GM03348 (cell line): ENCODE measurements at regions not wholly inside any gene's neighbourhood (a gene's known extent, or its start where the extent isn't known, plus 50 kb on each side); places are given as distances from the start of the nearest gene placed in this dataset.
"Not testable (repeated sequence)": the region's sequence is repeated elsewhere in the genome, so short reads cannot be mapped to it uniquely, and the experiment has no call there.

Experiments
- DNase-seq: peaks from one replicate; pipeline ENCODE4 v3.0.0; 2012; ENCODE audit warnings: low spot score

DNA sequence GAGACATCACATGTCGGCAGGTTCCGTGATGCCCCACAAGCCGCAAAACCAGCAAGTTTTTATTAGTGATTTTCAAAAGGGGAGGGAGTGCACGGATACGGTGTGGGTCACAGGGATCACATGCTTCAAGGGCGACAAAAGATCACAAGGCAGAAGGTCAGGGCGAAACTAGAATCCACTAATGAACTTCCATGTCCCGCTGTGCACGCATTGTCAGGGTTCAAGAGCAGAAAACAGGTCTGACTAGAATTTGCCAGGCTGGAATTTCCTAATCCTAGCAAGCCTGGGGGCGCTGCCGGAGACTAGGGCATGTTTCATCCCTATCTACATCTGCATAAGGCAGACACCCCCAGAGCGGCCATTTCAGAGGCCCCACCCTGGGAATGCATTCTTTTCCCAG, 225.2 kb downstream of the NPHP4 start:
- not testable (repeated sequence) for DNase-seq

DNA sequence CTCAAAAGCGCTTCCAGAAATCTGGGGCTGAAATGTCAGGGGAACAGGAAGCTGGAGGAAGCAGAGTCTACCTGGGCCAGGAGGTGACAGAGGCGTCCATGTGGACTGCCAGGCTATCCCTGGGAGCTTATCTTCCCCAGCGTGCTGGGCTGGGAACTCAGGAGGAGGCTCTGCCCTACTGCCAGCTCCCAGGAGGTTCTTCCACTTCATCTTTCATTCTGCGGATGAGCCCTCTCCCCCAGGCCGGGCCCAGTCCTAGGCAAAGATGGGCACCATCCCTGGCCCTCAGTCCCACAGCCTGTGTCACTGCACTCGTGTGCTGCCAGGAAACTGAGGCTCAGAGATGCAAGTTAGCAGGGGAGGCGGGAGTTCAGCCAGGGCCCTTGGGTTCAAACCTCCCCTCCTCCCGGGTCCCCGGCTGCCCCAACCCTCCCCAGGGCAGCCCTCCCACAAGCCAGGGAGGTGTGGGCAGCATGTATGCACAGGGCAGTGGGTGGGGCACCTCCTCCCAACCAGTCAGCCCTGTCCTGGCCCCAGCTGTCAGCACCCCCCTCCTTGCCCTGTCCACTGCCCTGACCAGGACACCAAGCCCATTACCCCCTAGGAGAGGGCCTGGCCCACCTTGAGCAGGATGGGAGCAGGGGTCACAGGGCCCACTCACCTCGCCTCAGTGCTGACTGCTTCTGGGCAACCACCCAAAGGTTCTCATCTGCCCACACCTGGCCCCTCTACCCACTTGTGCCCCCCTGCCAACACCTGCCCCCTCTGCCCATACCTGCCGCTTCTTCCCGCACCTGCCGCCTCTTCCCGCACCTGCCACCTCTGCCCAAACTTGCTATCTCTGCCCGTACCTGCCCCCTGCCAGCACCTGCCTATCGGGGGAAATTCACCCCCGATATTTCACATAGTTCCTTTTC, 226.0 kb downstream of the NPHP4 start:
- DNase-seq, result no peak

DNA sequence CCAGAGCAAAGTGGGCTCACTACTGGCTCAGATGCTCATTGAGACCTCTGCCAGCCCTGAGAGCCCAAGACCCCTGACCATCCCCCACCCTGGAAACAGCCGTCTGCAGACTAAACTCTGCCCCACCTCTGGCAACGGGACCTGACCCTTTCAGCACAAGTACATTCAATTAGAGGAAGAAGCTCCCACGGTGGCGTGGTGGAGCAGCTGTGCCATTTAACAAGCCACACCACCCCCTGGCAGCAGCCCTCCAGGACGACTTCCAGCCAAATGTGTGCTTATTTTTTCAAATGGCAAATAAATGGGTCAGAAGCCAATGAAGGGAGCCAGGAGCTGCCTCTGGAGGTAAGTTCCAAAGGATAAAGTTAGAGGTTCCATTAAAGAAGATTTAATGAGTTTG, 226.7 kb downstream of the NPHP4 start:
- DNase-seq, result no peak

DNA sequence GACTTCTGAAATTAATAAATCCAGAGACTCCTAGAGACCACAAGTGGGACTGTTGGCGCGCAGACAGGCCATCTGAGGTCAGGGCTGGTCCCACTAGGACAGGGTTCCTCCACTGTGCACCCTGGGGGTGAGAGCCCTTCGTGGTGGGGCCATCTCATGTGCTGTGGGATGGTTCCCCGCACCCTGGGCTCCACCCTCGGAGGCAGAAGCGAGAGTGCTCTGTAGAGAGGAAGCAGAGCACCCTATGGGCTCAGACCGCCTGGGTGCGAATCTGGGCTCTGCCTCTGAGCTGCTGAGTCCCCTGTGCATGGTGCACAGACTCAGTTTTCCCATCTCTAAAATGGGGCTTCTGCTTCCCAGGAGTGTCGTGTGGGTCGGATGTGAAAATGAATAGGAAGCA, 227.3 kb downstream of the NPHP4 start:
- DNase-seq, result no peak

DNA sequence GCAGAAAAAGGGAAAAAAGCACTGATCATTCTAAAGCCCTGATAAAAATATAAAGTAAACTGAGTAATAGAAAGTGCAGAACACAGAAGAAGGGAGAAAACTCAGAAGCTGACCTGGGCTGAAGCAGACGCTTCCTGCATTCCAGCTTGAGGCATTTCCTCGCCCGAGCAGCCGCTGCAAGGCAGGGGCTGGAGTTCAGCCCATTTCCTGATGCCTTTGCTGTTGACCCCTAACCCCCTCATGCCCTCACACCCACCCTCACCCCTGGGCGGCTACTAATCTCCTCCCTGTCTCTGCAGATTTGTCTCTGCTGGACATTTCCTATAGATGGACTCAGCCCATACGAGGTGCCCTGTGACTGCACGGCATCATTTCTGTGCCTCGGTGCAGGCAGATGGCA, 227.8 kb downstream of the NPHP4 start:
- no peak for DNase-seq

DNA sequence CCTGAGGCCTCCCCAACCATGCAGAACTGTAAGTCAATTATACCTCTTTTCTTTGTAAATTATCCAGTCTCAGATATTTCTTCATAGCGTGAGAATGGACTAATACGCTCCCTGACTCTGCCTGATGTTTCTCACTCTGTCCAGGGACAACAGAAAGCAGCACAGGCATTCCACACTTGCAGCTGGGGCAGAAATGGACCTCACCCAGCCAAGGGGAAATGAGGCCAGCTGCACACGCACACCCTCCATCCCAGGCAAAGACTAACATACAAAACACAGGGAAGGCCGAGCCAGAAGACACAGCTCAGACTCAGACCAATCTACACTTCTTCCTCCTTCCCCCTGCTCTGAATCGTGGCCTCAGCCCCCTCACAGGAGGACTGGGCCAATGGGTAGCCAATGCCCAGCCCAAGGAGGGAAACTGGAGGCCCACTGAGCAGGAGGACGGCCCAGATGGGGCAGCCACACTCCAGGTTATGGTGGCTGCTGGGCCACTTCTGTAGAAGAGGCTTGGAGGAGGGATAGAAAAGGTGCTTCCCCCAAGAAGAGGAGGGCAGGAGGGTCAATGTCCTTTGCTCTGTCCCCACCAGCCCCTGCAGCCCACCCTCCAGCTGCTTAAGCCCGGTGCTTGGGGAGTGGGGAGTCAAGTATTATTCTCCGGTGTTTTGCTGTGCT, 228.4 kb downstream of the NPHP4 start:
- DNase-seq, result no peak

DNA sequence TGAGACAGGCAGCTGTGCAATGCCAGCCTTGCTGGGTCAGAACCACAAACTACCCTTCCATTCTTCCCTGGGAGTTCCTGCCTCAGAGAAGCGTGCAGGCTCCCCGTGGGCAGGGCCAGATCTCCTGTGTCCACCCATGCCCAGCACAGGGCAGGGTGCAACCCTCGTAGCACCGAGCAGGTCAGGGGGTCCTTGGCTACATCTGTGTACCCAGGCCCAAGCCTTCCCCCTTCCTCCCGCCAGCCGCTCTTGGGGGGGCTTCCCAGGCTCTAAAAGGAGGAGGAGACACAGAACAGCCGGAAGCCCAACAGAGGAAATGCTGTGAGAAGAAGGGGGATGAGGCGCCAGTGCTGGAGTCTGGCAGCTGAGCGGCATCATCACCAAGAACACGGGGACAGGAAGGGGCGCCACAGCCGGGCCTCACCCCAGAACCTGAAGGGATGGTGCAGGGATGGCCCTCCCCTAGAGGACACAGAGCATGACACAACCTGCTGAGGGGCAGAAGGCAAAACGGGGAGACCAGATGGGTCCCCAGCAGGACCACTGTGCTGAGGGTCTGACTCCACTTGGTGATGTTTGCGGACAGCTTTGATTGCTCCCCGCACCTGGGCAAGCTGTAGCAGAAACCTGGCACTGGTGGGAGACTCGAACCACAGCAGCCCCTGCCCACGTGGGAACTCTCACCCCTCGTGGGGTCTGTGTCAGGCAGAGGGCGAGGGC, 233.2 kb downstream of the NPHP4 start:
- no peak for DNase-seq

DNA sequence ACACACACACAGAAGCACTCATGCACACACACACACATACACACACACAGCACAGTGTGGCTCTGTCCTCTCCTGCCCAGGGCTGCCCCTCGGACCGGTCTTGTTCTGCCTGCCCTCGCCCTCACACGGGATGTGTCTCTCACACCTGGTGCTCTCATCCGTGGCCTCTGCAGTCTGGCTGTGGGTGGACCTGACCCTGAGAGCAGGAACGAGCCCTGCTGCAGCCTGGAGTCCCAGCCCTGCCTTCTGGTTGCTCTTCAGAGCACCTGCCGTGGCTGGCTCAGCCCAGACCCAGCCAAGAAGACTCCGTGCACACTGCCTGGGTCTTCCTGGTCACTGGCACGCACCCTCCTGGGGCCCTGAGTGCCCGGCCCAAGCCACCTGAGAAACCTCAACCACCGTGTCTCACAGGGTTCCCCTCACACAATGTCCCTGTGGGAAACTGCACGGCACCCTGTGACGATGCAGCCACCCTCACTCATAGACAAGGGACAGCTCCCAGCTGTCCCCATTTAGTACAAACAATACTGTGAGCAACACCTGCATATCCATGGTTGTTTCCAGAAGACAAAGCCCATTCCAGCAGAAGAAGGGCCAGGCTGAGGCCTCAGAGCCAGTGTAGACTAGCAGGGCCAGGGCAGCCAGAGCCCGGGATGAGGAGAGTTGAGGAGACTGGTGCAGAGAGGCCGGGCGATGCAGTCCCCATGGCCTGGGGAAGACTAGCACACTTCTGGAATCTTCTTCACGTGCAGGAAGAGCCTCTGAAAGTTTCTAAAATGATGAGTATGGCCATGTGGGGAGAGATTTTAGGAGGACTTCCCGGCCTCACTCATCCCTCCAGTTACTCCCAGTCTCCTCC, 234.0 kb downstream of the NPHP4 start:
- DNase-seq, result no peak

DNA sequence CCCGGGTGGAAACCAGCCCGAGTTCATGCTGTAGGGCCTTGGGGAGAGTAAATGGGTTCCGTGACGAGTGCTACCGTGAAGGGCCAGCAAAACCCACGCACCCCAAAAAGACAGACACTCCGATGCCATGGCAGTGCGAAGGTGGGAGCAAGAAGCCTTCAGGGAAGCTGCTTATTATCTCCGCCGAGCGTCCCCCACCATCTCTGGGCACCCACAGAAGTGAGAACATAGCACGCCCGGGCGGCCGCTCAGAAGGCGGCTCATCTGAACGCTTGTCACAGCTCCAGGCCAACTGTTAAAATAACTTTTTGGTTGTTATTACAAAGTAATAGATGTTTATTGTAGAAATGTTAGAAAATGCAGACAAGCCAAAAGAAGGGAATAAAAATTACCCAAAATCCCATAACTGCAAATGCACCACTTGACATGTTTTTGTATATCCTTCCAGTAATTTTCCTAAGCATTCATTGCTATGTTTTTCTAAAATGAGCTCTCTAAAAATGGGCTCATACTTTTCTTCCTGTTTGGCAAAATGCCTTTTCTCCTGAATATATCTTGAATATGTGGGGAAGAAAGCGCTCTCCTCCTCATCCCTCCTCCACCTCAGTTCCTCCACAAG, 234.9 kb downstream of the NPHP4 start:
- DNase-seq, result no peak

DNA sequence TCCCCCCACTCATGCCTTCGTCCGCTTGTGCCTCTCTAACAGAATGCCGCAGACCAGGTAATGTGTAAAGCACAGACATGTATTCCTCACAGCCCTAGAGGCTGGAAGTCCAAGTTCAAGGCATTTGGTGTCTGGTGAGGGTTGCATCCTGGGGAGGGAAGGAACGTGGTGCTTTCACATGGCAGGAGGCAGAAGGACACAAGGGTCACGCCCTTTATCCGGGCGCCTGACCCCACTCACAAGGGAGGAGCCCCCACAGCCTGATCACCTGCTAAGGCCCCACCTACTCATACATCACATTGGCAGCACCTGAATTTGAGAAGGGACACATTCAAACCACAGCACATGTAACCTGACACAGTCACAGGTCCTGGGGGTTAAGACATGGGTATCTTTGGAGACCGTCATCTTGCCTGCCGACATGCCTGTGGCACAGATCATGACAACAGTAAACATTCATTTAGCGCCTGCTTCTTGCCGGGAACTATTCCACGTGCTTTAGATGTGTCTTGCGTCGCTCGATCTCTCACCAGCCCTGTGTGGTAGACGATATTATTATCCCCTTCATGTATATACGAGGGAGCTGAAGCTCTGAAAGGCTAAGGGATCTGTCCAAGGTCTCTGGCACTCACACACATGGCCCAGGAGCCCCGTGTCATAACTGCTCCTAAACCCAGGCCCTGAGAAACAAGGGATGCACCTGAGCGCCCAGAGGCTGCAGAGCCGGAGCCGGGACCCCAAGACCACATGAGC, 235.6 kb downstream of the NPHP4 start:
- DNase-seq, result no peak

DNA sequence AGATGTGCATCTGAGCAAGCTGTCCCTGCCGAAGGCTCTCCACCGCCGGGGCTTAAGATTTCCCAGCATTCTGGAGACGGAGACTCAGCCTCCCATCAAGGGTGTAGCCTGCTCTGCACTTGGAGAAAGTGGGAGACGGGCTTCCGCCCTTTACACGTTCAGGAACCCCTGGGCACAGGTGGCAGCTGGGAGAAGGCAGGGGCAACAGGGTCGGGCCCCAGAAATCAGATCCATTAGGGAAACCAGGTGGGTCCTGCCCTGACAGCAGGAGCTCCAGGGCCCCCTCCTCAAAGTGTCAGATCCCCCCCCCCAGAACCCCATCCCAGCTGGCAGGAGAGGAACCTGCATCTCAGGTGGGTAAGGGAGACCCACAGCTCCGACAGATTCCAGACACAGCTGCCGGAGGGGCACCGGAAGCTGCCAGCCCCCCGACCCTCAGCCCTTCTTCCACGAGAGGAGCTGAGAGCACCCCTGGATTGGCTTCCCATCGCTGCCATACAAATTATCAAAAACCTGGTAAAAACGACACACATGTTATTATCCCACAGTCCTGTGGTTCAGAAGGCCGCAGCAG, 236.6 kb downstream of the NPHP4 start:
- DNase-seq, result no peak

DNA sequence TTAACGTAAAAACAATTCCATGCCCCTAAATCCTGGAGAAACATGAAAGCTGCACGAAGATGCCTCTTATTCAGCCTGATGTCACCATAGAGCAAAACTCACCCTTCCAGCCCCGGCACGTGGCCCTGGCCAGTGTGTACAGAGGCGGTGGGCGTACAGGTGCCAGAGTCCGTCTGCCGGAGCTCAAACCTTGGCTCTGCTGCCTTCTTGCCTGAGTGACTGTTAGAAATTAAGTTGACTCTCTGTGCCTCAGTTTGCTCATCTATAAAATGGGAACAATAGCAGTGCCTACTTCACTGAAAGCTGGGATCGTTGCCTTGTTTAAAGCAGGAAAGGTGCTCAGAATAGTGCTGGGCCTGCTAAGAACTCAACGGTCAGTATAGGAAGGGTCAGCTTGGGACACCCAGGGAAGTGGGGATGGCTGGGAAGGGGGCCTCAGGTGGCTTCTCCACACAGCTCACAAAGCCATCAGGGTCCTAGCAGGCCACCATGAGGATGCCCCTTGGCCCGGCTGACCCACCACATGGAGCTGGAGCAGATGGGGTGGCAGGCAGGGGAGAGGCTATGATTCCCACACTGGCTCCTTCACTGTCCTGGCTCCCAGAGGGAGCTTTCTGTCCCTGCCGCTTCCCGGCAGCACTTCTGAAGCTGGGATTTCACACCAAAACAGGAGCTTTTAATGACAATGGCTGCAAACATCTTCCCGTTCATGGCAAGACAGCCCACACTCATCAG, 237.2 kb downstream of the NPHP4 start:
- DNase-seq, result no peak

DNA sequence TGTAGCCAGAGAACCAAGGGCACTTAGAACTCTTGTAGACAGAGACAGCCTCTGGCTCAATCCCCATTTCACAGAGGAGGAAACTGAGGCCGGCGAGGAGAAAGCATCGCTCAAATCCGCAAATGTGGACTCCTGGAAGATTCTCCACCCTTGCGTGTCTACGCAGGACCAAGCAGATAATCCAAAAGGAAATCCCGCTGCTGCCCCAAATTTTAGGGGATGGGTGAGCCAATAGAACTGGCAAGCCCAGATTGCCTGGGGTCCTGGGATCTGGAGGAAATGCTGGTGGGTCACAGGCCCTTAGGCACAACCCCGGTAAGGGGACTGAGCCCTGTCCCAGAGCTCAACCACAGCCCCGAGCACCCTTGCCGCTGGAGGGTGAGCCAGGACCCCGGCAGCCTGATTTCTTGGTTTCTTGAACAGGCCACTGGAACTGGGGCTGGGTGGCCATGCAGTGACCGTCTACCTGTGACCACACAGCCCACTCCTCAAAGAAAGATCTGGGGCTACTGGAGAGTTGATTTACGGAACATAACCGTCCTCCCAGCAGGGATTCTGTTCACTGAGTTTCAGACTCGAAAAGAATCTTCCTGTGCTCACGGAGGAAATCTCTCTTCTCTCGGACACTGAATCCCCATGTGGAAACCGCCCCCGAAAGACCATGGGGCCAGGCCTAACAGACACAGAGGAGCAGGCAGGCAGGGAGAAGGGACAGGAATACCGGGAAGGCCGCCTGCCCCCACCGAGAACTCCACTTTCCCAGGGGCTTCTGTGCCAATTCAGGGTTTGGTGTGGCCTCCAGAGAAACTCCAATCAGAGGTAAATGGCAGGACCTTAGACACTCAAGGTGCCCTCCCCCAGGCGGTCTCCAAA, 238.4 kb downstream of the NPHP4 start:
- no peak for DNase-seq

DNA sequence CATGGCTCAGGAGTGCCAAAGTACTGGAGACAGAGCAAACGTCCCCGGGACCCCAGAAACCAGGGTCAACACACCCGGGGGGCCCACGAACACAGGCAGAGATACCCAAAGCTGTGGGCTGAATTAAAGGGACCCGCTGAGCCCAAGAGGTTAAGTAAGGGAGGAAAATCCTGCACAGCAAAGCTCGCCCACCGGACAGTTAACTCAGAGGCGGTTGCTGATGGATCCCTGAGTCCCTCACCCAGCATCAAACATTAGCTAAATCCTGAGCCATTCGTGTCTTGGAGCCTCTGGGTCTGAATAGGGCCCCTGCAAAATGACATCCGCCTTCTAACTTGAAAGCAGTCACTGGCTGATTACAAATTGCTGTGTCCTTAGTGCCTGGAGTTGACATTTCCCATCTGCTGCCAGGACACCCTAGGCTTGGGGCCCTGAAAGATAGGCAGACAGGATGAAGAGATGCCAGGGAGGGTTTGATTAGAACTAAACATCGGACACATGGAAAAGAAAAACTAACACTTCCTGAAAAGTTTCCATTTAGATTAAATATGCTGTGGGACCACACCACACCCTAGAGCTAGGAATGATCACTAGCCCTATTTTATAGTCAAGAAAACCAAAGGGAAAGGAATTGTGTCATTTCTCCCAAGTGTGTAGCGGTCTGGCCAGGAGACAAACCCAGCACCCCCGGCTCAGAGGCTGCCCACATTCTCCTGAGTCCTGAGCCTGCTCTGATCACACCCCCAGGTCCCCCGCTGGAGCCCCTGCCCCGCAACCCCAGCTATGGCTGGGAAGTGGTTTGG, 239.3 kb downstream of the NPHP4 start:
- DNase-seq, result no peak

DNA sequence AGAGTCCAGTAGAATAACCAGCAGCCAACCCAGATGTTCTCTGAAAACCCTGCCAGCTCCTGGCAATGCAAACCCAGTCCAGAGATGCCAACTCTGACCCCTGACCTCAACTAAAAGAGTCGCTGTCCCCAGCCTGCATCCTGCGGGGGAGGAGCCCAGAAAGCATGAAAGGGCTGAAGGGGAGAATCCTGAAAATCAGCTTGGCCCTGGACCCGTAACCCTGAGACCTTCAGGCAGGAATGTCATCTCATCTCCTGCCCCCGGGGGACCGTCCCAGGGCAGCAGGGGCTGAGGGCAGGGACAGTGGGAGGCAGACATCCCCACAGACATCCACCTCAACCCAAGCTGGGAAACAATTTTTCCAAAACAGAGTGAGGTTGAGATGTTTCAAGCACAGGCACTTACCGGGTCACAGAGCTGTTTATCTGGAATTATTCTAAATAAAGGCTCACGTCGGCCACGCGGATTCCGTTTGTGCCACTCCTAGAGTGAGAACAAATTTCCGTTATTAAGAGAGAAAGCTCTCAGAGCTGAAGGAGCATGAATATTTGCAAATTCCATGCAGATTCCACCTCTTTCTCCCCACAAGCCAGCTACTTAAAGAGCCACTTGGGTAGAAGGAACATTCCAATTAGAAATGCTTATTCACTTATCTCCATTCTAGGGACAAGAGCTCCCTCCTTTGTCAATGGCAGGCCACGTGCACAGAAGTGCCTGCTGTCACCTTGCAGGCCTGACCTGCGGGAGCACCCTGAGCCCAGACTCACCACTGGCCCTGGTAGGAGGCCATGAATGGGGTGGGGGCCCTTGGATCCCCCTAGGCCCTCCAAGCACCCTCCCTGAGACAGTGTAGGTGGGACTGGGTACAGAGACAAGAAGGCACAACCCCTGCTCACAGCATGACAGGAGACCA, 240.1 kb downstream of the NPHP4 start:
- DNase-seq, result no peak

DNA sequence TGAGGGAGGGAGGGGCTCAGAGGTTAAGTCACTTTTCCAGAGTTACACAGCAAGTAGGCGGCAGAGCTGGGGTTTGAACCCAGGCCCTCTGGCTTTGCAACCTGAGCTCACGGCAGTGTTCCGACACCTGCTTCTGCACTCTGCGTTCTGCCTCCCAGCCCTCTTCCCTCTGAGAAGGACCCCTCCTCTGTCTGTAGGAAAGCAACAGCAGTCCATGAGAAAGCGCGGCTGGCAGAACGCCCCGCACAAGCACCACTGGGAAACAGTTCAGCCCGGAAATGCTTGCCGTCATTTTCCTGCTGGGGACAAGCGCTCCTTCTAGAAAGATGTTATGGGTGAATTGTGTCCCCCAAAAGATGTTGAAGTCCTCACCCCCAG, 241.1 kb downstream of the NPHP4 start:
- DNase-seq, result no peak
